NB4 (cell line): ENCODE measurements at regions not wholly inside any gene's neighbourhood (a gene's known extent, or its start where the extent isn't known, plus 50 kb on each side); places are given as distances from the start of the nearest gene placed in this dataset.

Source experiments
- DNase-seq: peaks from one replicate; pipeline ENCODE4 v3.0.0; 2010; ENCODE audit warnings: low read depth
- H3K4me3 ChIP-seq: one replicate; pipeline ENCODE4 v1.5.1; 2011; ENCODE audit warnings: mild to moderate bottlenecking, low read depth, low read length, moderate library complexity
- CTCF ChIP-seq: IDR thresholded peaks from one replicate; pipeline ENCODE4 v1.5.1; 2012; ENCODE audit warnings: low read depth, low read length
- MYC ChIP-seq: IDR thresholded peaks from 2 replicates; pipeline ENCODE4 v1.6.1; 2011; ENCODE audit warnings: low read depth, low read length
- POLR2A ChIP-seq: IDR thresholded peaks from 2 replicates; pipeline ENCODE4 v1.6.1; 2011; ENCODE audit warnings: mild to moderate bottlenecking; ENCODE audit not compliant: insufficient read length; ENCODE audit errors: extremely low read depth
- TF ChIP-seq, protein P1 (sequence below): IDR thresholded peaks from 2 replicates; pipeline ENCODE4 v1.6.1; 2011; ENCODE audit warnings: low read depth, low read length

DNA sequence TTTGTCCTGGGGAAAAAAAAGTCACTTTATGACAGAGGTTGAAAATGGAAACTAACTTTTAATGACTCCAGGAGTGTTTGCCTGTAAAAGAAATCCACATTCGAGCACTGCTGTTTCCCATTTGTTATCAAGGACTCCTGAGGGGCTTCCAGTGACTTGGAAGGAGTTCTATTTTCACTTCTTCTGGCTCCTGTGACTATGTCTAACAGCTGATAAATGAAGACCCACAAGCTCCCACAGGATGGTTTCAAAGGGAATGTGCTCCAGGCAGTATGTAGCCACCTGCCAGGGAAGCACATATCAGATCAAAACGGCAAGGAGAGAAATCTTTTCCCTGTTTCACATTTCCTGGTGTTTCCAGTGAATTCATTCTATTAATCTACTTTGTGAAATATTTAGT lies 159.8 kb upstream of the FAM241A start:
- no peak for DNase-seq
- no peak for TF ChIP-seq POLR2A
- no peak for TF ChIP-seq MYC
- TF ChIP-seq CTCF: no peak
- TF ChIP-seq, protein P1, sequence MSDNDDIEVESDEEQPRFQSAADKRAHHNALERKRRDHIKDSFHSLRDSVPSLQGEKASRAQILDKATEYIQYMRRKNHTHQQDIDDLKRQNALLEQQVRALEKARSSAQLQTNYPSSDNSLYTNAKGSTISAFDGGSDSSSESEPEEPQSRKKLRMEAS: no peak
- H3K4me3 ChIP-seq: no peak overlapping the region

DNA sequence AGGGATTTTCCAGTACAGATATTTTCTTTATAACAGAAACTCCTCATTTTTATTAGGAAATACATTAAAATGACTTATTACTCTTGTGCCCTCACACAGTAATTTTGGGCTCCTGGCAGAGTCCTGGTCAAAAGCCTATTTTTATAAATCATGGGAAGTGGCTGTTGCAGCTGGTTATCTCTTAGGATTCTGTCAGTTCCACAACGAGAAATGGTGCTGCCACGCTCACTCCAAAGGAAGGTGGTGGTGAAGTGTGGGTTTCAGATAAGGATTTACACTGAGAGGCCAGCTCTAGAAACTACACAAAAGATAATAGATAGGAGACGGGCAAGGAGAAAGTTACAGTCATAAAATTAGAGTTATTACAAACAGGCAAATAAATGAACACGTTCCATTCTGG lies 159.2 kb upstream of the FAM241A start:
- no peak overlapping the region for H3K4me3 ChIP-seq
- DNase-seq: no peak
- TF ChIP-seq, protein P1: no peak
- no peak for TF ChIP-seq POLR2A
- no peak for TF ChIP-seq MYC
- TF ChIP-seq CTCF: no peak

- H3K4me3 ChIP-seq: no peak overlapping the region
- TF ChIP-seq CTCF (no peak), POLR2A (no peak), MYC (no peak)
- TF ChIP-seq, protein P1: no peak
- no peak for DNase-seq
Measured at GRCh38 chr4:111988514-111988913, 156.7 kb upstream of the FAM241A start.

DNA sequence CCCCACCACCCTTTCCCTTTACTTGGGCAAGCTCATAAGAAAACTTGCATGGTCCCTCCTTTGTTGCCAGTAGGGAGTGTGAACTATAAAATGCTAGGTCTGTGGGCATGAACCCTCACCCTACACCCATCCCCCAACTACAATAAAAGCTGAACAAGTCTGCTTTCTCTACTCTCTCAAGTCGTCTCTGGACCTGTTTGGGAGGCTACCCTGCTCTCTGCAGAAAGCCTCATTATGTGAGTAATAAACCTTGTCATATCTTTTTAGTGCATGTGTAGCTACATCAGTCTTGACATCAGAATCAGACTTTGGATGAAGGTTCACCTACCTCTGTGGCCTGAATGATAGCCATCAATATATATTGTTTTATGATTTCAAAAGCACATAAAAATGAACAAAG lies 155.4 kb upstream of the FAM241A start:
- TF ChIP-seq MYC: no peak
- no peak for TF ChIP-seq POLR2A
- no peak for TF ChIP-seq CTCF
- TF ChIP-seq, protein P1: no peak
- no peak overlapping the region for H3K4me3 ChIP-seq
- no peak for DNase-seq

GRCh38 chr4:111991163-111991562 lies 154.1 kb upstream of the FAM241A start:
- no peak for TF ChIP-seq POLR2A
- TF ChIP-seq, protein P1: no peak
- TF ChIP-seq CTCF: no peak
- no peak for TF ChIP-seq MYC
- no peak for DNase-seq
- no peak overlapping the region for H3K4me3 ChIP-seq

DNA sequence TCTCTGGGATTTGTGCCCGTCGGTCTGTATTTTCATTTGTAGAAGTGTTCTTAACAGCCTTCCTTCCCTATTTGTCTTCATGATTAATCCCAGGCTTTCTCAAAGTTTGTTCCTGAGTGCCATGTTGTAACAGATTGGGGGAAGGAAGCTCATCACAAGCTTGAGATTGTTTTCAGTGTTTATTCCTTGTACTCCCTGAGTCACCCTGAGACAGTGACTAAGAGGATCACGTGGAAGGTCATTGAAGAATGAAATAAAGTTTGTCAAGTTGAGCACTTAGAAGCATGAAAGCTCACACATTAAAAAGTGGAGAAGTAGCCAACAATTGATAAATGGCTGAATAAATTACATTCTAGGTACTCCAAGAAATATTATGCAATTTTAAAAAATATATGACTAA lies 153.5 kb upstream of the FAM241A start:
- peak; percentile 9 for DNase-seq
- H3K4me3 ChIP-seq: no peak overlapping the region
- TF ChIP-seq MYC (no peak), POLR2A (no peak), CTCF (no peak)
- TF ChIP-seq, protein P1: no peak
